ENCODE measurements at regions not wholly inside any gene's neighbourhood (a gene's known extent, or its start where the extent isn't known, plus 50 kb on each side); places are given as distances from the start of the nearest gene placed in this dataset.
"Not testable (repeated sequence)": the region's sequence is repeated elsewhere in the genome, so short reads cannot be mapped to it uniquely, and the experiment has no call there.

- no peak for DNase-seq
These were observed 202.1 kb downstream of the HNRNPD start for GRCh38 chr4:82171531-82172155.

- DNase-seq: no peak
These were observed 224.0 kb downstream of the HNRNPD start for GRCh38 chr4:82149750-82150149.

GRCh38 chr4:82145850-82146249, 227.9 kb downstream of the HNRNPD start:
- no peak for DNase-seq

GRCh38 chr4:82140422-82140821, 233.4 kb downstream of the HNRNPD start:
- DNase-seq: no peak

GRCh38 chr4:82139287-82139686, 234.5 kb downstream of the HNRNPD start:
- no peak for DNase-seq

GRCh38 chr4:82138374-82138773, 235.4 kb downstream of the HNRNPD start:
- DNase-seq: no peak

GRCh38 chr4:82136161-82136801, 237.5 kb downstream of the HNRNPD start:
- no peak for DNase-seq

GRCh38 chr4:82128355-82128754, 245.4 kb downstream of the HNRNPD start:
- DNase-seq: no peak

GRCh38 chr4:82126512-82127040, 247.2 kb downstream of the HNRNPD start:
- no peak for DNase-seq

- DNase-seq: no peak
These were observed 247.9 kb downstream of the HNRNPD start for GRCh38 chr4:82125787-82126297.

- no peak for DNase-seq
These were observed 248.6 kb downstream of the HNRNPD start for GRCh38 chr4:82124932-82125786.

GRCh38 chr4:82124365-82124764, 249.4 kb downstream of the HNRNPD start:
- DNase-seq: no peak

- no peak for DNase-seq
These were observed 249.9 kb downstream of the HNRNPD start for GRCh38 chr4:82123934-82124333.

- DNase-seq: not testable (repeated sequence)
These were observed 258.6 kb downstream of the HNRNPD start for GRCh38 chr4:82115183-82115582.

- DNase-seq: no peak
These were observed 265.3 kb downstream of the HNRNPD start for GRCh38 chr4:82108506-82108905.

GRCh38 chr4:82104578-82104977, 269.2 kb downstream of the HNRNPD start:
- no peak for DNase-seq

GRCh38 chr4:82099928-82100579, 273.7 kb downstream of the HNRNPD start:
- no peak for DNase-seq

- no peak for DNase-seq
These were observed 276.3 kb downstream of the HNRNPD start for GRCh38 chr4:82097504-82097903.

- no peak for DNase-seq
These were observed 283.1 kb downstream of the HNRNPD start for GRCh38 chr4:82090717-82091116.

GRCh38 chr4:82084747-82085146, 289.0 kb downstream of the HNRNPD start:
- DNase-seq: no peak

- not testable (repeated sequence) for DNase-seq
These were observed 296.3 kb downstream of the HNRNPD start for GRCh38 chr4:82077471-82077995.

- no peak for DNase-seq
These were observed 297.0 kb downstream of the HNRNPD start for GRCh38 chr4:82076809-82077208.

GRCh38 chr4:82076359-82076758, 297.4 kb downstream of the HNRNPD start:
- DNase-seq: no peak

All from GOT3 (cell line).